ENCODE measurements at regions not wholly inside any gene's neighbourhood (a gene's known extent, or its start where the extent isn't known, plus 50 kb on each side); places are given as distances from the start of the nearest gene placed in this dataset.
A peak's percentile ranks its signal among the peaks of the same experiment; 100 is the strongest.
"Not testable (repeated sequence)": the region's sequence is repeated elsewhere in the genome, so short reads cannot be mapped to it uniquely, and the experiment has no call there.

- no peak for TF ChIP-seq MAX (IDR thresholded peaks at IDR 0.05; ENCODE audit: low read depth, low read length)
- TF ChIP-seq CTCF (IDR thresholded peaks at IDR 0.05; ENCODE audit: low read depth, low read length): no peak
- TF ChIP-seq POLR2A (IDR thresholded peaks at IDR 0.05; ENCODE audit: extremely low read depth, insufficient read length): no peak
- TF ChIP-seq MYC (IDR thresholded peaks at IDR 0.05; ENCODE audit: low read depth, low read length): no peak
- no peak overlapping the region for H3K4me3 ChIP-seq (ENCODE audit: low read depth, low read length)
- no peak for DNase-seq (ENCODE audit: low read depth)
Measured at GRCh38 chr13:21240586-21240985, 64.1 kb downstream of the MRPL57 start.

GRCh38 chr13:21242236-21242635 is 65.8 kb downstream of the MRPL57 start:
- DNase-seq (ENCODE audit: low read depth): peak; percentile 46
- TF ChIP-seq CTCF (IDR thresholded peaks at IDR 0.05; ENCODE audit: low read depth, low read length) (peak; percentile 26), MAX (IDR thresholded peaks at IDR 0.05; ENCODE audit: low read depth, low read length) (no peak)
- H3K4me3 ChIP-seq (ENCODE audit: low read depth, low read length): no peak overlapping the region

DNA sequence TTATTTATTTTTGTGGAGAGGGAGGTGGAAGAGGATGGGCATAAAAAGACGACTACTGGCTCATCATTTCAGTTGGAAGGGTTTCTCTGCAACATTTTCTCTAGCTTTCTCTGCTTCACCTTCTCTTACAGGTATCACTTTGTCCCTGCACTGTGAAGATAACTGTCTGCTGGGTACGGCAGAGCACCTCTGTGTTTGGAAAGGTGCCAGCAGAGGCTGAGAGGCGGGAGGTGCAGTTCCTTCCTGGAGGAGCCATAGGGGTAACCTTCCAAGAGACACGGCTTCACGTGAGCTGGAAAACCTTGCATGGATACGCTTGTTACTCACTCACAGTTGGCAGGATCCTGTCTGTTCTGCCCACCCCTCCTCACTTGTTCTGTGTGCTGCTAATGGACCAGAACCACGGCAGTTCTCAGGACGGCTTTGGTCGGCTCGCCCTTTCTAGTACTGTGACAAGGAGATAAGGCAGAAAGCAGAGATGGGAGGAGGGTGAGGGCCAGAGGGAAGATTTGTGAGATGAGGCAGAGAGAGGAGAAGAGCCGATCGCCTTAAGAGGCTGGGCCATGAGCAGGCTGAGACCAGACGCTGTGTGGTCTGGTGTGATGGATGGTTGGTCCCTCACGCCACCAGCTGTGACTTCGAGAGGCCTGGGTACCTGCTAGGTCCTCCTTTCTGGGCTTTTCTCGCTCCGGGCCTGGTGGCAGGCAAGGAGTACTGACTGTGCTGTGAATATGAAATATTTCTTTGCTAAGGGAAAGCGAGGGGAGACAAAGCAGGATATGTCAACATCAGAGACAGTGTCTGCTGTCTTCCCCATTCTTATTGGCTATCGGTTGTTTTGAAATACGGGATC is 66.8 kb downstream of the MRPL57 start:
- no peak for TF ChIP-seq MAX (IDR thresholded peaks at IDR 0.05; ENCODE audit: low read depth, low read length)
- DNase-seq (ENCODE audit: low read depth): no peak
- no peak overlapping the region for H3K4me3 ChIP-seq (ENCODE audit: low read depth, low read length)

- H3K4me3 ChIP-seq (ENCODE audit: low read depth, low read length); DNase-seq (ENCODE audit: low read depth): not testable (repeated sequence)
Measured at GRCh38 chr13:21243898-21244184, 67.4 kb downstream of the MRPL57 start.

DNA sequence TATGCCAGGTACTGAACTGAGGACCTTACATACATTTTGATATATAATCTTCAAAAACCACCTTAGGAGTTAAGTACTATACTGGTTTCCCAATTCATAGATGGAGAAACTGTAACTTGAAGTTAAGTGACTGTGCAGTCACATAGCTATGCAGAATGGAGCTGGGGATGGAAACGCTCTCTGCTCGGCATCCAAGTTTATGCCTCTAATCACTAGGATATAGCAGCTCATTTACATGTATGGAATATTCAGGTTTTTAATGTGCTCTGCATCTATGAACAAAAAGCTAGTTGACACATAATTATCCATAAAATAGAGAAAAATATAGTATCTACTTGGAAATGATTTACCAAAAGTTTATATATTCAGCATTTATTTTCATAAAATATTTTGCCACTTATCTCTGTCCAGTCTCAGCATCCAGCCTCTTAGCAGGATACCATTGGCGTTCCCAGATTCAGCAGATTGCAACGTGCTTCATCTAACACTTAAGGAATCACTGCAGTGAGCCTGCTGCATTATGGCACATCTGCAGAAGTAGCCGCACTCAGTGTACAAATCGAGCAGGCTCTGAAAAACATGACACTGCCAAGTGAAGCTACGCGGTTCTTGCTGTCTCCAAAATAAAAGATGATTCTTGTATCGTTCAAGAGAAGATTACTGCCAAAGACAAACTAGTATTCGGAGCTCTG is 70.4 kb downstream of the MRPL57 start:
- no peak for DNase-seq (ENCODE audit: low read depth)
- TF ChIP-seq MAX (IDR thresholded peaks at IDR 0.05; ENCODE audit: low read depth, low read length): no peak
- no peak for TF ChIP-seq MYC (IDR thresholded peaks at IDR 0.05; ENCODE audit: low read depth, low read length)
- no peak for TF ChIP-seq CTCF (IDR thresholded peaks at IDR 0.05; ENCODE audit: low read depth, low read length)
- no peak for TF ChIP-seq POLR2A (IDR thresholded peaks at IDR 0.05; ENCODE audit: extremely low read depth, insufficient read length)
- no peak overlapping the region for H3K4me3 ChIP-seq (ENCODE audit: low read depth, low read length)

- no peak for DNase-seq (ENCODE audit: low read depth)
- TF ChIP-seq MYC (IDR thresholded peaks at IDR 0.05; ENCODE audit: low read depth, low read length) (no peak), CTCF (IDR thresholded peaks at IDR 0.05; ENCODE audit: low read depth, low read length) (no peak), MAX (IDR thresholded peaks at IDR 0.05; ENCODE audit: low read depth, low read length) (no peak), POLR2A (IDR thresholded peaks at IDR 0.05; ENCODE audit: extremely low read depth, insufficient read length) (no peak)
- H3K4me3 ChIP-seq (ENCODE audit: low read depth, low read length): no peak overlapping the region
Measured at GRCh38 chr13:21256351-21256761, 79.9 kb downstream of the MRPL57 start.

All from NB4 (cell line).